GM10266 (cell line): ENCODE measurements at regions not wholly inside any gene's neighbourhood (a gene's known extent, or its start where the extent isn't known, plus 50 kb on each side); places are given as distances from the start of the nearest gene placed in this dataset.
"Not testable (repeated sequence)": the region's sequence is repeated elsewhere in the genome, so short reads cannot be mapped to it uniquely, and the experiment has no call there.

Source experiments
- DNase-seq: peaks from one replicate; pipeline ENCODE4 v3.0.0; 2012; ENCODE audit errors: extremely low spot score
- TF ChIP-seq, protein P1 (sequence below): IDR thresholded peaks from 2 replicates; pipeline ENCODE4 v1.5.1; 2012; ENCODE audit warnings: mild to moderate bottlenecking, low read depth; ENCODE audit not compliant: control insufficient read depth, insufficient read depth; ENCODE audit errors: missing control alignments

GRCh38 chr12:92062539-92063493 is 82.8 kb downstream of the BTG1 start:
- TF ChIP-seq, protein P1, sequence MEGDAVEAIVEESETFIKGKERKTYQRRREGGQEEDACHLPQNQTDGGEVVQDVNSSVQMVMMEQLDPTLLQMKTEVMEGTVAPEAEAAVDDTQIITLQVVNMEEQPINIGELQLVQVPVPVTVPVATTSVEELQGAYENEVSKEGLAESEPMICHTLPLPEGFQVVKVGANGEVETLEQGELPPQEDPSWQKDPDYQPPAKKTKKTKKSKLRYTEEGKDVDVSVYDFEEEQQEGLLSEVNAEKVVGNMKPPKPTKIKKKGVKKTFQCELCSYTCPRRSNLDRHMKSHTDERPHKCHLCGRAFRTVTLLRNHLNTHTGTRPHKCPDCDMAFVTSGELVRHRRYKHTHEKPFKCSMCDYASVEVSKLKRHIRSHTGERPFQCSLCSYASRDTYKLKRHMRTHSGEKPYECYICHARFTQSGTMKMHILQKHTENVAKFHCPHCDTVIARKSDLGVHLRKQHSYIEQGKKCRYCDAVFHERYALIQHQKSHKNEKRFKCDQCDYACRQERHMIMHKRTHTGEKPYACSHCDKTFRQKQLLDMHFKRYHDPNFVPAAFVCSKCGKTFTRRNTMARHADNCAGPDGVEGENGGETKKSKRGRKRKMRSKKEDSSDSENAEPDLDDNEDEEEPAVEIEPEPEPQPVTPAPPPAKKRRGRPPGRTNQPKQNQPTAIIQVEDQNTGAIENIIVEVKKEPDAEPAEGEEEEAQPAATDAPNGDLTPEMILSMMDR = no peak
- DNase-seq = no peak

DNA sequence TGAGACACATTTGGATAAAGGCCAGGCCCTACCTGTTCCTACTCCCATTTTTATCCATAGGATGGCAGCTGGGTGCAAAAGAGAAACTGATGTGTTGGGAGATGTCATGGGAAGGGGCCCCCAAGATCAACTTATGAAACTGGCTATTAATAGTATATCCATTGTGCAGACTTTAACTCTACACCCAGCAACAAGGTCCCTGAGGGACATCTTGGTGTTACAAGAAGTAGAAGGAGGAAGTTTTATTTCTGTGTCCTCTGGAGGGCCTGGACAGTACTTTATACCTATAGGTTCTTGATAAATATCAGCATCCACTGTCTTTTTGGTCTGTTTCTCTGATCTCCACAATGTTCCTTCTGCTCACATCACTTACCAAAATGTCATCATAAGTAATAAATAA is 84.6 kb downstream of the BTG1 start:
- no peak for DNase-seq
- TF ChIP-seq, protein P1 = no peak

GRCh38 chr12:92059960-92060359 is 85.7 kb downstream of the BTG1 start:
- TF ChIP-seq, protein P1 = no peak
- DNase-seq = no peak

GRCh38 chr12:92058664-92059063 is 87.0 kb downstream of the BTG1 start:
- TF ChIP-seq, protein P1 = no peak
- DNase-seq = no peak

DNA sequence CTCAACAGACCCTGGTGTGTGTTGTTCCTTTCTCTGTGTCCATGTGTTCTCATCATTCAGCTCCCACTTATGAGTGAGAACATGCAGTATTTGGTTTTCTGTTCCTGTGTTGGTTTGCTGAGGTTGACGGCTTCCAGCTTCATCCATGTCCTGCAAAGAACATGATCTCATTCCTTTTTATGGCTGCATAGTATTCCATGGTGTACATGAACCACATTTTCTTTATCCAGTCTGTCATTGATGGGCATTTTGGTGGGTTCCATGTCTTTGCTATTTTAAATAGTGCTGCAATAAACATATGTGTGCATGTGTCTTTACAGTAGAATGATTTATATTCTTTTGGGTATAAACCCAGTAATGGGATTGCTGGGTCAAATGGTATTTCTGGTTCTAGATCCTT is 88.9 kb downstream of the BTG1 start:
- not testable (repeated sequence) for DNase-seq

- TF ChIP-seq, protein P1 = no peak
- no peak for DNase-seq
These were observed 89.4 kb downstream of the BTG1 start for GRCh38 chr12:92056290-92056689.

GRCh38 chr12:92055877-92056276 is 89.8 kb downstream of the BTG1 start:
- DNase-seq = no peak

More at GRCh38 chr12:92055877-92056276, 89.8 kb downstream of the BTG1 start:
- TF ChIP-seq, protein P1 = no peak
